SK-N-SH (cell line): ENCODE measurements at regions not wholly inside any gene's neighbourhood (a gene's known extent, or its start where the extent isn't known, plus 50 kb on each side); places are given as distances from the start of the nearest gene placed in this dataset.

Source experiments
- CTCF ChIA-PET: fragments of 300-600, 350-600 bp; formaldehyde crosslinking; extraction: SDS; loops from one replicate; lab custom pipeline; 2021; lab: Yijun Ruan, JAX
- POLR2A ChIA-PET: fragments of 350-600 bp; sonication (Branson Sonifier 250); formaldehyde crosslinking; extraction: SDS; loops from one replicate; lab custom pipeline; 2020; ENCODE audit warnings: antibody characterized with exemption, inconsistent platforms; lab: Yijun Ruan, JAX
- DNase-seq: peaks from one replicate; pipeline ENCODE4 v3.0.0; 2012
- H2AFZ ChIP-seq: fragments of 200-600 bp; sonication (generic); 2 replicates; pipeline ENCODE4 v1.8.1; 2016; ENCODE audit warnings: antibody characterized with exemption, mild to moderate bottlenecking, low read depth
- H3F3A ChIP-seq: fragments of 200-600 bp; sonication (generic); replicated peaks from 2 replicates; pipeline ENCODE3; 2016; ENCODE audit warnings: antibody characterized with exemption, mild to moderate bottlenecking; ENCODE audit not compliant: insufficient read depth
- H3K27ac ChIP-seq, 2 experiments: fragments of 200-500 bp in 1 of 2; fragments of 200-600 bp in 1 of 2; sonication (Bioruptor generic) in 1 of 2; sonication (generic), shearing (Covaris generic) in 1 of 2; 2 replicates each; pipeline versions ENCODE4 v1.5.1 to v1.6.1; 2014 to 2016; ENCODE audit warnings: low read depth in 2 of 2, inconsistent platforms in 1 of 2, low read length in 1 of 2, mild to moderate bottlenecking in 1 of 2, mixed read lengths in 1 of 2
- H3K27me3 ChIP-seq: fragments of 200-600 bp; sonication (generic), shearing (Covaris generic); 2 replicates; pipeline ENCODE4 v1.6.1; 2016; ENCODE audit warnings: mixed run types; ENCODE audit not compliant: insufficient read depth
- H3K36me3 ChIP-seq, 2 experiments: fragments of 200-500 bp in 1 of 2; fragments of 200-600 bp in 1 of 2; sonication (Bioruptor generic) in 1 of 2; sonication (generic) in 1 of 2; replicated peaks in 1 of 2; 2 replicates each; pipeline versions ENCODE3 to v1.5.1; 2014 to 2016; ENCODE audit warnings: low read length in 1 of 2, mild to moderate bottlenecking in 1 of 2; ENCODE audit not compliant: insufficient read depth in 2 of 2, control insufficient read depth in 1 of 2
- H3K4me1 ChIP-seq, 2 experiments: fragments of 200-500 bp in 1 of 2; fragments of 200-600 bp in 1 of 2; sonication (Bioruptor generic) in 1 of 2; sonication (generic), shearing (Covaris generic) in 1 of 2; 2 replicates each; pipeline versions ENCODE4 v1.5.1 to v1.6.1; 2014 to 2016; ENCODE audit warnings: low read depth in 1 of 2, low read length in 1 of 2, mixed run types in 1 of 2; ENCODE audit not compliant: insufficient read depth in 2 of 2, control insufficient read depth in 1 of 2
- H3K4me2 ChIP-seq: fragments of 200-600 bp; sonication (generic), shearing (Covaris generic); 2 replicates; pipeline ENCODE4 v1.6.1; 2017; ENCODE audit warnings: mixed run types
- H3K4me3 ChIP-seq, 2 experiments: fragments of 200-500 bp in 1 of 2; fragments of 200-600 bp in 1 of 2; sonication (Bioruptor generic) in 1 of 2; sonication (generic), shearing (Covaris generic) in 1 of 2; 2 replicates each; pipeline versions ENCODE4 v1.5.1 to v1.8.1; 2014 to 2016; ENCODE audit warnings: low read depth in 2 of 2, inconsistent platforms in 1 of 2, low read length in 1 of 2, mild to moderate bottlenecking in 1 of 2, mixed read lengths in 1 of 2, moderate library complexity in 1 of 2
- H3K79me2 ChIP-seq: fragments of 200-600 bp; sonication (generic); 2 replicates; pipeline ENCODE4 v1.8.1; 2017; ENCODE audit warnings: mild to moderate bottlenecking; ENCODE audit not compliant: insufficient read depth
- H3K9ac ChIP-seq: fragments of 200-600 bp; sonication (generic); 2 replicates; pipeline ENCODE4 v1.6.1; 2017; ENCODE audit warnings: mixed run types
- H3K9me2 ChIP-seq: fragments of 200-600 bp; sonication (generic); 2 replicates; pipeline ENCODE4 v1.6.1; 2017; ENCODE audit warnings: mixed run types
- H3K9me3 ChIP-seq: fragments of 200-600 bp; sonication (generic); 2 replicates; pipeline ENCODE4 v1.6.1; 2017; ENCODE audit warnings: mixed run types, mild to moderate bottlenecking, moderate library complexity
- H4K20me1 ChIP-seq: fragments of 200-600 bp; sonication (generic); 2 replicates; pipeline ENCODE4 v1.6.1; 2017; ENCODE audit warnings: mild to moderate bottlenecking, mixed run types; ENCODE audit not compliant: insufficient read depth
- ELF1 ChIP-seq: IDR thresholded peaks from 2 replicates; pipeline ENCODE4 v1.4.0; 2012
- EZH2phosphoT487 ChIP-seq: fragments of 200-600 bp; sonication (generic); IDR thresholded peaks from 2 replicates; pipeline ENCODE4 v1.6.1; 2017; ENCODE audit warnings: low read depth, mixed run types, mild to moderate bottlenecking, antibody characterized with exemption, moderate library complexity, borderline replicate concordance
- FOXJ3 ChIP-seq: sonication (generic); formaldehyde crosslinking; IDR thresholded peaks from 2 replicates; pipeline ENCODE4 v1.5.1; 2020; ENCODE audit warnings: mild to moderate bottlenecking, missing genetic modification reagents
- FOXM1 ChIP-seq: IDR thresholded peaks from 2 replicates; pipeline ENCODE4 v1.4.0; 2012; ENCODE audit warnings: low read depth, mild to moderate bottlenecking
- GABPA ChIP-seq: IDR thresholded peaks from 2 replicates; pipeline ENCODE4 v1.4.0; 2012; ENCODE audit warnings: low read depth, mild to moderate bottlenecking
- GATA2 ChIP-seq: sonication (generic); formaldehyde crosslinking; IDR thresholded peaks from 2 replicates; pipeline ENCODE4 v1.5.0; 2020; ENCODE audit warnings: mild to moderate bottlenecking, missing genetic modification reagents
- MXI1 ChIP-seq: IDR thresholded peaks from 2 replicates; pipeline ENCODE4 v1.6.1; 2012; ENCODE audit warnings: mild to moderate bottlenecking, low read depth, low read length, improper control_type of control experiment
- NFIC ChIP-seq: IDR thresholded peaks from 2 replicates; pipeline ENCODE4 v1.4.0; 2012; ENCODE audit warnings: borderline replicate concordance
- NRF1 ChIP-seq: IDR thresholded peaks from 2 replicates; pipeline ENCODE4 v1.6.1; 2012; ENCODE audit warnings: low read depth, mild to moderate bottlenecking, low read length
- POLR2AphosphoS5 ChIP-seq: IDR thresholded peaks from 2 replicates; pipeline ENCODE4 v1.6.1; 2012; ENCODE audit warnings: low read depth, low read length
- RCOR1 ChIP-seq: fragments of 150-350 bp; IDR thresholded peaks from 2 replicates; pipeline ENCODE4 v1.6.1; 2017; ENCODE audit warnings: antibody characterized with exemption, low read length
- RFX5 ChIP-seq: IDR thresholded peaks from 2 replicates; pipeline ENCODE4 v1.6.1; 2012; ENCODE audit warnings: mild to moderate bottlenecking, improper control_type of control experiment, low read length
- SMC3 ChIP-seq: IDR thresholded peaks from 2 replicates; pipeline ENCODE4 v1.6.1; 2012; ENCODE audit warnings: low read depth, low read length, improper control_type of control experiment
- TAF1 ChIP-seq: IDR thresholded peaks from 2 replicates; pipeline ENCODE4 v1.6.1; 2012; ENCODE audit warnings: low read depth, mild to moderate bottlenecking, low read length, moderate library complexity, borderline replicate concordance
- YY1 ChIP-seq: IDR thresholded peaks from 2 replicates; pipeline ENCODE4 v1.4.0; 2012; ENCODE audit warnings: low read depth, mild to moderate bottlenecking
- WGBS: methylation state at CpG from one replicate; pipeline ENCODE4 v1.1.6; 2017; ENCODE audit warnings: low lambda C conversion rate; 5-methylcytosine and 5-hydroxymethylcytosine counted together
- TF ChIP-seq, protein P1 (sequence below): IDR thresholded peaks from 2 replicates; pipeline ENCODE4; 2012
- TF ChIP-seq, protein P2 (sequence below): fragments of 200-600 bp; sonication (generic); IDR thresholded peaks from 2 replicates; pipeline ENCODE4 v1.6.1; 2017; ENCODE audit warnings: antibody characterized with exemption, mild to moderate bottlenecking, moderate library complexity
- TF ChIP-seq, protein P3 (sequence below): IDR thresholded peaks from 2 replicates; pipeline ENCODE4 v1.4.0; 2012; ENCODE audit warnings: low read depth
- TF ChIP-seq, protein P4 (sequence below): fragments of 150-350 bp; IDR thresholded peaks from 2 replicates; pipeline ENCODE4 v1.6.1; 2017; ENCODE audit warnings: antibody characterized with exemption, low read length, low read depth, borderline replicate concordance
- TF ChIP-seq, protein P5 (sequence below): IDR thresholded peaks from 2 replicates; pipeline ENCODE4 v1.4.0; 2012; ENCODE audit warnings: low read depth, borderline replicate concordance

DNA sequence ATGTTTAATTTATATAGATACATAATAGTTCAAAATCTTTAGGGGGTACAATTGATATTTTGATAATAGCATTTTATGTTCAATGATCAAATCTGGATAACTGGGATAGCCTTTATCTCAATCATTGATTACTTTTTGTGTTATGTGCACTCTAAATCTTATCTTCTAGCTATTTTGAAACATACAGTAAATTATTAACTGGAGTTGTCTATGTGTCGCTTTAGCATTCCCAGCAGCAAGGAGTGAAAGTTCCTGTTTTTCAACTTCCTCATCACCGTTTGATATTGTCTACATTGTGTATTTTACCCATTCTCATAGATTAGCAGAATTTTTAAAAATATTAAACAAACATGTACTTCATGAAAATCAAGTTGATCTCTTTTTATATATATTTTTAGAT, 1207.4 kb downstream of the TMEM121 start:
- no peak for DNase-seq
- no peak for TF ChIP-seq GATA2
- TF ChIP-seq GABPA = no peak
- TF ChIP-seq POLR2AphosphoS5 = no peak
- TF ChIP-seq RFX5 = no peak
- no peak for TF ChIP-seq FOXJ3 (CRISPR knock-in tag)
- no peak for TF ChIP-seq MXI1
- TF ChIP-seq, protein P1, sequence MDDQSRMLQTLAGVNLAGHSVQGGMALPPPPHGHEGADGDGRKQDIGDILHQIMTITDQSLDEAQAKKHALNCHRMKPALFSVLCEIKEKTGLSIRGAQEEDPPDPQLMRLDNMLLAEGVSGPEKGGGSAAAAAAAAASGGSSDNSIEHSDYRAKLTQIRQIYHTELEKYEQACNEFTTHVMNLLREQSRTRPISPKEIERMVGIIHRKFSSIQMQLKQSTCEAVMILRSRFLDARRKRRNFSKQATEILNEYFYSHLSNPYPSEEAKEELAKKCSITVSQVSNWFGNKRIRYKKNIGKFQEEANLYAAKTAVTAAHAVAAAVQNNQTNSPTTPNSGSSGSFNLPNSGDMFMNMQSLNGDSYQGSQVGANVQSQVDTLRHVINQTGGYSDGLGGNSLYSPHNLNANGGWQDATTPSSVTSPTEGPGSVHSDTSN = no peak
- TF ChIP-seq RCOR1 = no peak
- TF ChIP-seq FOXM1 = no peak
- TF ChIP-seq ELF1 = no peak
- TF ChIP-seq YY1 = no peak
- Histone ChIP-seq H3K36me3 (no peaks in the 10 kb centered on the region), H3K4me3 (no peak overlapping the region), H4K20me1 (no peaks in the 10 kb centered on the region), H3K9me3 (no peaks in the 10 kb centered on the region), H3F3A (no peaks in the 10 kb centered on the region), H3K4me1 (no peaks in the 10 kb centered on the region), H2AFZ (no peak overlapping the region), H3K27me3 (no peaks in the 10 kb centered on the region), H3K27ac (no peak overlapping the region), H3K9ac (no peak overlapping the region), H3K9me2 (no peaks in the 10 kb centered on the region), H3K79me2 (no peaks in the 10 kb centered on the region), H3K4me2 (no peak overlapping the region)
- ChIA-PET CTCF (no interaction called here), POLR2A (no interaction called here)
- no CpG with 5 or more reads among the region's 2 CpGs for WGBS

DNA sequence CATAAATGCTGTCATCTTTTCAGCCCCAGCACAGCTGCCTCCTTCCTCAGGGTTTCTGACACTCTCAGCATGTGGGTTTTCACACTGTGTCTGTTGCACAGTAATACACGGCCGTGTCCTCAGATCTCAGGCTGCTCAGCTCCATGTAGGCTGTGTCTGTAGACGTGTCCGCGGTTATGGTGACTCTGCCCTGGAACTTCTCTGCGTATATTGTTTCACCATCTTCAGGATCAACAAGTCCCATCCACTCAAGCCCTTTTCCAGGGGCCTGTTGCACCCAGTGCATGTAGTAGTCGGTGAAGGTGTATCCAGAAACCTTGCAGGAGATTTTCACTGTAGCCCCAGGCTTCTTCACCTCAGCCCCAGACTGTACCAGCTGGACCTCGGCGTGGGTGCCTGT, 1210.6 kb downstream of the TMEM121 start:
- no peaks in the 10 kb centered on the region for H3K9me2 ChIP-seq
- H3K4me2 ChIP-seq = no peak overlapping the region
- H3F3A ChIP-seq = no peaks in the 10 kb centered on the region
- no peaks in the 10 kb centered on the region for H3K36me3 ChIP-seq
- DNase-seq = no peak
- no peak overlapping the region for H2AFZ ChIP-seq
- TF ChIP-seq SMC3 (no peak), RFX5 (no peak), MXI1 (no peak), TAF1 (no peak), EZH2phosphoT487 (no peak), NFIC (no peak), NRF1 (no peak)
- TF ChIP-seq, protein P2, sequence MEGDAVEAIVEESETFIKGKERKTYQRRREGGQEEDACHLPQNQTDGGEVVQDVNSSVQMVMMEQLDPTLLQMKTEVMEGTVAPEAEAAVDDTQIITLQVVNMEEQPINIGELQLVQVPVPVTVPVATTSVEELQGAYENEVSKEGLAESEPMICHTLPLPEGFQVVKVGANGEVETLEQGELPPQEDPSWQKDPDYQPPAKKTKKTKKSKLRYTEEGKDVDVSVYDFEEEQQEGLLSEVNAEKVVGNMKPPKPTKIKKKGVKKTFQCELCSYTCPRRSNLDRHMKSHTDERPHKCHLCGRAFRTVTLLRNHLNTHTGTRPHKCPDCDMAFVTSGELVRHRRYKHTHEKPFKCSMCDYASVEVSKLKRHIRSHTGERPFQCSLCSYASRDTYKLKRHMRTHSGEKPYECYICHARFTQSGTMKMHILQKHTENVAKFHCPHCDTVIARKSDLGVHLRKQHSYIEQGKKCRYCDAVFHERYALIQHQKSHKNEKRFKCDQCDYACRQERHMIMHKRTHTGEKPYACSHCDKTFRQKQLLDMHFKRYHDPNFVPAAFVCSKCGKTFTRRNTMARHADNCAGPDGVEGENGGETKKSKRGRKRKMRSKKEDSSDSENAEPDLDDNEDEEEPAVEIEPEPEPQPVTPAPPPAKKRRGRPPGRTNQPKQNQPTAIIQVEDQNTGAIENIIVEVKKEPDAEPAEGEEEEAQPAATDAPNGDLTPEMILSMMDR = no peak
- TF ChIP-seq, protein P3, sequence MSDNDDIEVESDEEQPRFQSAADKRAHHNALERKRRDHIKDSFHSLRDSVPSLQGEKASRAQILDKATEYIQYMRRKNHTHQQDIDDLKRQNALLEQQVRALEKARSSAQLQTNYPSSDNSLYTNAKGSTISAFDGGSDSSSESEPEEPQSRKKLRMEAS = no peak
- TF ChIP-seq, protein P4, sequence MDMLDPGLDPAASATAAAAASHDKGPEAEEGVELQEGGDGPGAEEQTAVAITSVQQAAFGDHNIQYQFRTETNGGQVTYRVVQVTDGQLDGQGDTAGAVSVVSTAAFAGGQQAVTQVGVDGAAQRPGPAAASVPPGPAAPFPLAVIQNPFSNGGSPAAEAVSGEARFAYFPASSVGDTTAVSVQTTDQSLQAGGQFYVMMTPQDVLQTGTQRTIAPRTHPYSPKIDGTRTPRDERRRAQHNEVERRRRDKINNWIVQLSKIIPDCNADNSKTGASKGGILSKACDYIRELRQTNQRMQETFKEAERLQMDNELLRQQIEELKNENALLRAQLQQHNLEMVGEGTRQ = no peak
- TF ChIP-seq, protein P1 = no peak
- TF ChIP-seq, protein P5, sequence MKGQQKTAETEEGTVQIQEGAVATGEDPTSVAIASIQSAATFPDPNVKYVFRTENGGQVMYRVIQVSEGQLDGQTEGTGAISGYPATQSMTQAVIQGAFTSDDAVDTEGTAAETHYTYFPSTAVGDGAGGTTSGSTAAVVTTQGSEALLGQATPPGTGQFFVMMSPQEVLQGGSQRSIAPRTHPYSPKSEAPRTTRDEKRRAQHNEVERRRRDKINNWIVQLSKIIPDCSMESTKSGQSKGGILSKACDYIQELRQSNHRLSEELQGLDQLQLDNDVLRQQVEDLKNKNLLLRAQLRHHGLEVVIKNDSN = no peak
- H3K9ac ChIP-seq = no peak overlapping the region
- no peaks in the 10 kb centered on the region for H3K27me3 ChIP-seq
- H4K20me1 ChIP-seq = no peaks in the 10 kb centered on the region
- ChIA-PET CTCF (no interaction called here), POLR2A (no interaction called here)
- H3K4me1 ChIP-seq = no peaks in the 10 kb centered on the region
- H3K9me3 ChIP-seq = no peaks in the 10 kb centered on the region
- no peaks in the 10 kb centered on the region for H3K79me2 ChIP-seq
- H3K27ac ChIP-seq = no peak overlapping the region
- no CpG with 5 or more reads among the region's 9 CpGs for WGBS
- H3K4me3 ChIP-seq = no peak overlapping the region
